NCI-H2227 treated with DMSO at 0.1 percent for 48 hours (cell line): ENCODE measurements at regions not wholly inside any gene's neighbourhood (a gene's known extent, or its start where the extent isn't known, plus 50 kb on each side); places are given as distances from the start of the nearest gene placed in this dataset.
"Not testable (repeated sequence)": the region's sequence is repeated elsewhere in the genome, so short reads cannot be mapped to it uniquely, and the experiment has no call there.

Experiments
- DNase-seq: peaks from one replicate; lab custom pipeline; 2025; lab: John Stamatoyannopoulos, UW

GRCh38 chr5:36478646-36479317 lies 127.6 kb upstream of the SLC1A3 start:
- no peak for DNase-seq

- no peak for DNase-seq
Observed at GRCh38 chr5:36481454-36482120, 124.8 kb upstream of the SLC1A3 start.

GRCh38 chr5:36482812-36483211 lies 123.6 kb upstream of the SLC1A3 start:
- DNase-seq, result no peak

GRCh38 chr5:36489505-36489904 lies 116.9 kb upstream of the SLC1A3 start:
- no peak for DNase-seq

- no peak for DNase-seq
Observed at GRCh38 chr5:36491856-36492255, 114.5 kb upstream of the SLC1A3 start.

- DNase-seq, result no peak
Observed at GRCh38 chr5:36492984-36493654, 113.3 kb upstream of the SLC1A3 start.

GRCh38 chr5:36494028-36494427 lies 112.4 kb upstream of the SLC1A3 start:
- DNase-seq, result no peak

- DNase-seq, result no peak
Observed at GRCh38 chr5:36494841-36495601, 111.4 kb upstream of the SLC1A3 start.

- DNase-seq, result no peak
Observed at GRCh38 chr5:36495611-36496010, 110.8 kb upstream of the SLC1A3 start.

- DNase-seq, result no peak
Observed at GRCh38 chr5:36496471-36496870, 109.9 kb upstream of the SLC1A3 start.

- no peak for DNase-seq
Observed at GRCh38 chr5:36502608-36503007, 103.8 kb upstream of the SLC1A3 start.

- DNase-seq, result no peak
Observed at GRCh38 chr5:36505021-36505420, 101.4 kb upstream of the SLC1A3 start.

- DNase-seq, result peak; percentile 2
Observed at GRCh38 chr5:36507332-36507952, 99.0 kb upstream of the SLC1A3 start.

GRCh38 chr5:36508331-36508730 lies 98.1 kb upstream of the SLC1A3 start:
- not testable (repeated sequence) for DNase-seq

GRCh38 chr5:36513647-36514046 lies 92.8 kb upstream of the SLC1A3 start:
- DNase-seq, result not testable (repeated sequence)

- no peak for DNase-seq
Observed at GRCh38 chr5:36519881-36520280, 86.5 kb upstream of the SLC1A3 start.

- DNase-seq, result no peak
Observed at GRCh38 chr5:36521219-36521618, 85.2 kb upstream of the SLC1A3 start.

GRCh38 chr5:36521838-36522745 lies 84.3 kb upstream of the SLC1A3 start:
- no peak for DNase-seq

- DNase-seq, result no peak
Observed at GRCh38 chr5:36522746-36523065, 83.7 kb upstream of the SLC1A3 start.

GRCh38 chr5:36523450-36523849 lies 83.0 kb upstream of the SLC1A3 start:
- no peak for DNase-seq

- no peak for DNase-seq
Observed at GRCh38 chr5:36523926-36524325, 82.5 kb upstream of the SLC1A3 start.
